Right lobe of liver (tissue), 6 donors: ENCODE measurements at regions not wholly inside any gene's neighbourhood (a gene's known extent, or its start where the extent isn't known, plus 50 kb on each side); places are given as distances from the start of the nearest gene placed in this dataset.

ENCODE experiments used
- ATAC-seq, 4 donors: fragments of 200-7000 bp; cut with Tn5 transposase; one replicate each; pipeline ENCODE4 v1.9.1; 2020; ENCODE audit warnings: mild to moderate bottlenecking in 4 of 4, moderate library complexity in 4 of 4
- DNase-seq, 3 donors: peaks; one replicate each; pipeline ENCODE4 v3.0.0-alpha.2; 2020
- H3K27ac ChIP-seq, 3 donors: fragments of 200-600 bp; one replicate each; pipeline ENCODE4 v1.8.0; 2022
- H3K27me3 ChIP-seq, 2 donors: fragments of 200-600 bp; one replicate each; pipeline ENCODE4 v1.8.0; 2022
- H3K36me3 ChIP-seq, 4 donors: fragments of 200-600 bp; sonication (generic) in 1 of 4; one replicate each; pipeline versions ENCODE4 v1.5.1 to v1.8.0; 2017 to 2022; ENCODE audit warnings: control low read depth in 1 of 4
- H3K4me1 ChIP-seq, 4 donors: fragments of 200-600 bp; sonication (generic) in 1 of 4; one replicate each; pipeline versions ENCODE4 v1.5.1 to v1.8.0; 2017 to 2022; ENCODE audit warnings: control low read depth in 1 of 4
- H3K4me3 ChIP-seq, 3 donors: fragments of 200-600 bp; one replicate each; pipeline ENCODE4 v1.8.0; 2022
- H3K9me3 ChIP-seq, 4 donors: fragments of 200-600 bp; sonication (generic) in 1 of 4; one replicate each; pipeline versions ENCODE4 v1.5.1 to v1.8.0; 2017 to 2022; ENCODE audit warnings: control low read depth in 1 of 4
- CTCF ChIP-seq, 4 donors: fragments of 200-600 bp in 3 of 4; fragments of 450-650 bp in 1 of 4; IDR thresholded peaks; one replicate each; pipeline versions ENCODE4 v1.5.1 to v1.8.0; 2016 to 2022; ENCODE audit warnings: antibody characterized with exemption in 4 of 4, mild to moderate bottlenecking in 2 of 4
- POLR2A ChIP-seq: fragments of 450-650 bp; IDR thresholded peaks from one replicate; pipeline ENCODE4 v1.6.1; 2017; ENCODE audit warnings: antibody characterized with exemption, mild to moderate bottlenecking
- WGBS: methylation state at CpG from one replicate; pipeline ENCODE4 v1.1.6; 2018; ENCODE audit warnings: low coverage, low lambda C conversion rate; ENCODE audit not compliant: insufficient coverage; ENCODE audit errors: missing lambda C conversion rate; 5-methylcytosine and 5-hydroxymethylcytosine counted together
- intact Hi-C, 2 donors: fragments of 100-400 bp; cut with DNase I; formaldehyde crosslinking; loops; one replicate each; pipeline versions ENCODE4 v1.11.2 to v1.14.1; 2022
- donor health status: DM: no; HTN: yes; CAD: no.
- donor health status: DM: no; HTN: no; CAD: no.
- donor health status: DM: no; HTN: no; CAD: no.
- donor health status: DM: no; HTN: yes; CAD: no.
- donor health status: DM: no; HTN: yes; CAD: no.

- no peaks in the 10 kb centered on the region for H3K9me3 ChIP-seq
- H3K36me3 ChIP-seq, result no peaks in the 10 kb centered on the region
- ATAC-seq (no peak), DNase-seq (no peak)
- 40% methylated on average over 1 of the region's 6 CpGs for WGBS
- H3K4me1 ChIP-seq, result no peaks in the 10 kb centered on the region
- no peak overlapping the region for H3K27ac ChIP-seq
- H3K27me3 ChIP-seq, result no peaks in the 10 kb centered on the region
- no peak overlapping the region for H3K4me3 ChIP-seq
- intact Hi-C loops, result no loop called here
- TF ChIP-seq POLR2A (no peak), CTCF (IDR thresholded peaks at IDR 0.05) (no peak)
These were observed 196.4 kb downstream of the ARL4C start for GRCh38 chr2:234300391-234300925.

- ATAC-seq, result no peak
- Histone ChIP-seq H3K4me3 (no peak overlapping the region), H3K36me3 (no peaks in the 10 kb centered on the region), H3K27ac (no peak overlapping the region), H3K27me3 (no peaks in the 10 kb centered on the region), H3K4me1 (no peaks in the 10 kb centered on the region), H3K9me3 (no peaks in the 10 kb centered on the region)
- no peak for DNase-seq
- intact Hi-C loops, result no loop called here
- WGBS, result 54% methylated on average over 3 of the region's 3 CpGs
- TF ChIP-seq POLR2A, result no peak
- no peak for TF ChIP-seq CTCF (IDR thresholded peaks at IDR 0.05)
These were observed 198.0 kb downstream of the ARL4C start for GRCh38 chr2:234298918-234299317.

GRCh38 chr2:234296991-234297390 lies 199.9 kb downstream of the ARL4C start:
- Histone ChIP-seq H3K27me3 (no peaks in the 10 kb centered on the region), H3K36me3 (no peaks in the 10 kb centered on the region), H3K9me3 (no peaks in the 10 kb centered on the region), H3K27ac (no peak overlapping the region), H3K4me3 (no peak overlapping the region), H3K4me1 (peaks cover 0 to 3% (median 0%) of the 10 kb centered on the region in 4 donors)
- 22% methylated on average over 1 of the region's 1 CpG for WGBS
- DNase-seq, result no peak
- intact Hi-C loops, result no loop called here
- no peak for ATAC-seq
- no peak for TF ChIP-seq CTCF (IDR thresholded peaks at IDR 0.05)
- TF ChIP-seq POLR2A, result no peak

- intact Hi-C loops, result no loop called here
- 71% methylated on average over 4 of the region's 4 CpGs for WGBS
- Histone ChIP-seq H3K4me1 (peaks cover 0 to 5% (median 0%) of the 10 kb centered on the region in 4 donors), H3K9me3 (no peaks in the 10 kb centered on the region), H3K4me3 (no peak overlapping the region), H3K27ac (no peak overlapping the region), H3K36me3 (no peaks in the 10 kb centered on the region), H3K27me3 (no peaks in the 10 kb centered on the region)
- DNase-seq (no peak), ATAC-seq (no peak)
- TF ChIP-seq CTCF (IDR thresholded peaks at IDR 0.05), result no peak
- no peak for TF ChIP-seq POLR2A
These were observed 202.9 kb downstream of the ARL4C start for GRCh38 chr2:234293973-234294372.

GRCh38 chr2:234292962-234293243 lies 204.0 kb downstream of the ARL4C start:
- no peak for ATAC-seq
- Histone ChIP-seq H3K4me1 (peaks cover 0 to 5% (median 0%) of the 10 kb centered on the region in 4 donors), H3K36me3 (no peaks in the 10 kb centered on the region), H3K4me3 (no peak overlapping the region), H3K27me3 (no peaks in the 10 kb centered on the region), H3K27ac (no peak overlapping the region), H3K9me3 (no peaks in the 10 kb centered on the region)
- no peak for DNase-seq
- intact Hi-C loops, result no loop called here
- no peak for TF ChIP-seq POLR2A
- no peak for TF ChIP-seq CTCF (IDR thresholded peaks at IDR 0.05)
